SU-DHL-6 (cell line): ENCODE measurements at regions not wholly inside any gene's neighbourhood (a gene's known extent, or its start where the extent isn't known, plus 50 kb on each side); places are given as distances from the start of the nearest gene placed in this dataset.

Source experiments
- CTCF ChIP-seq: fragments of 200-600 bp; sonication (generic); IDR thresholded peaks from one replicate; pipeline ENCODE4 v1.5.1; 2017; ENCODE audit warnings: antibody characterized with exemption, mild to moderate bottlenecking, low read length, moderate library complexity; ENCODE audit not compliant: insufficient read depth, poor library complexity, severe bottlenecking
- EZH2phosphoT487 ChIP-seq: fragments of 200-600 bp; sonication (generic), shearing (Covaris generic); conservative IDR thresholded peaks from 2 replicates; pipeline ENCODE4 v1.6.1; 2018; ENCODE audit warnings: mild to moderate bottlenecking, antibody characterized with exemption, low read length, moderate library complexity, mixed read lengths

DNA sequence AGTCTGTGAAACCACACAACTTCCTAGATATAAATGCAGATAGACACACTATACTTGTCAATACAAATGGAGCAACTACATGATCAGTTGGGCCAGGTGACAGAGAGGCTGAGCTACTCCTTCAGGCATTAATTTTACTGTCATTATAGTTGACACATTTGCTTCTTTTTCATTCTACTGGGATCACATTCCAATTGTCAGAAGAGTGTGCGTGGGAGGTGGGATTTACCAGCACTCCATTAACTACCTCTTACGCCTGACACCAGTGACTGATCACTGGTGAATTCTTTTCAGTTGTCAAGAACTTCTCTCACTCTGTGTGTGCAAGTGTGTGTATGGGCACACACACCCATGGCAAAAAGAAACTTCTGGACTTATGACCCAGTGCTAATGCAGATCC, 94.2 kb upstream of the DIAPH2 start:
- TF ChIP-seq CTCF, result no peak
- no peak for TF ChIP-seq EZH2phosphoT487
